Neural cell (in vitro differentiated cells): ENCODE measurements at regions not wholly inside any gene's neighbourhood (a gene's known extent, or its start where the extent isn't known, plus 50 kb on each side); places are given as distances from the start of the nearest gene placed in this dataset.
A peak's percentile ranks its signal among the peaks of the same experiment; 100 is the strongest.

Experiments used
- CTCF ChIP-seq: fragments of 450-650 bp; IDR thresholded peaks from 2 replicates; pipeline ENCODE4 v1.5.1; 2014; ENCODE audit warnings: antibody characterized with exemption, mild to moderate bottlenecking, moderate library complexity; ENCODE audit not compliant: poor library complexity, severe bottlenecking
- EP300 ChIP-seq: fragments of 450-650 bp; conservative IDR thresholded peaks from 2 replicates; pipeline ENCODE4 v1.6.1; 2014; ENCODE audit warnings: antibody characterized with exemption, mild to moderate bottlenecking, moderate library complexity; ENCODE audit not compliant: poor library complexity, severe bottlenecking
- POLR2AphosphoS5 ChIP-seq: IDR thresholded peaks from 2 replicates; pipeline ENCODE4 v1.6.1; 2012
- TF ChIP-seq, protein P1 (sequence below): IDR thresholded peaks from 2 replicates; pipeline ENCODE4 v1.6.1; 2012; ENCODE audit warnings: borderline replicate concordance

DNA sequence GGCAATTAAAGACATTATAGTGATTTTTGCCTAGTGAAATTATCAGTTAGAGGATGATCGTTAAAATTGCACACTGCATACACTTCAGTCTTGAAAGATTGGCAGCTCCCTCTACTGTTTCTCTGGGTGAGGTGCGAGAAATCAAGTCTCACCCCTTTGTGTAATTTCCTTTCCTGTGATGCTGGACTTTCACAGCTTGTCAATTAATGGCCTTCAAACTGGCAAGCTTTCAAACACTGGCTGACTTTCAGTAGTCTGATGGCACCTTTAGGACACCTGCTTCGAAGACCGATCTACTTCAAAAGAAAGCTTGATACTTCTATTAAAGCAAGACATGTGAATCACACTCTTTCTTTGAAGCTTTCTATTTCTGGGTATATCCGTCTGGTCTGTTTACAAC, 706.7 kb upstream of the PTPRD start:
- peak; percentile 74 for TF ChIP-seq CTCF
- TF ChIP-seq, protein P1, sequence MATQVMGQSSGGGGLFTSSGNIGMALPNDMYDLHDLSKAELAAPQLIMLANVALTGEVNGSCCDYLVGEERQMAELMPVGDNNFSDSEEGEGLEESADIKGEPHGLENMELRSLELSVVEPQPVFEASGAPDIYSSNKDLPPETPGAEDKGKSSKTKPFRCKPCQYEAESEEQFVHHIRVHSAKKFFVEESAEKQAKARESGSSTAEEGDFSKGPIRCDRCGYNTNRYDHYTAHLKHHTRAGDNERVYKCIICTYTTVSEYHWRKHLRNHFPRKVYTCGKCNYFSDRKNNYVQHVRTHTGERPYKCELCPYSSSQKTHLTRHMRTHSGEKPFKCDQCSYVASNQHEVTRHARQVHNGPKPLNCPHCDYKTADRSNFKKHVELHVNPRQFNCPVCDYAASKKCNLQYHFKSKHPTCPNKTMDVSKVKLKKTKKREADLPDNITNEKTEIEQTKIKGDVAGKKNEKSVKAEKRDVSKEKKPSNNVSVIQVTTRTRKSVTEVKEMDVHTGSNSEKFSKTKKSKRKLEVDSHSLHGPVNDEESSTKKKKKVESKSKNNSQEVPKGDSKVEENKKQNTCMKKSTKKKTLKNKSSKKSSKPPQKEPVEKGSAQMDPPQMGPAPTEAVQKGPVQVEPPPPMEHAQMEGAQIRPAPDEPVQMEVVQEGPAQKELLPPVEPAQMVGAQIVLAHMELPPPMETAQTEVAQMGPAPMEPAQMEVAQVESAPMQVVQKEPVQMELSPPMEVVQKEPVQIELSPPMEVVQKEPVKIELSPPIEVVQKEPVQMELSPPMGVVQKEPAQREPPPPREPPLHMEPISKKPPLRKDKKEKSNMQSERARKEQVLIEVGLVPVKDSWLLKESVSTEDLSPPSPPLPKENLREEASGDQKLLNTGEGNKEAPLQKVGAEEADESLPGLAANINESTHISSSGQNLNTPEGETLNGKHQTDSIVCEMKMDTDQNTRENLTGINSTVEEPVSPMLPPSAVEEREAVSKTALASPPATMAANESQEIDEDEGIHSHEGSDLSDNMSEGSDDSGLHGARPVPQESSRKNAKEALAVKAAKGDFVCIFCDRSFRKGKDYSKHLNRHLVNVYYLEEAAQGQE, result no peak
- no peak for TF ChIP-seq EP300
- peak; percentile 9 for TF ChIP-seq POLR2AphosphoS5
